GM19238 (cell line): ENCODE measurements at regions not wholly inside any gene's neighbourhood (a gene's known extent, or its start where the extent isn't known, plus 50 kb on each side); places are given as distances from the start of the nearest gene placed in this dataset.
"Not testable (repeated sequence)": the region's sequence is repeated elsewhere in the genome, so short reads cannot be mapped to it uniquely, and the experiment has no call there.

Source experiments
- DNase-seq: peaks from one replicate; pipeline ENCODE4 v3.0.0; 2011; ENCODE audit warnings: low spot score; ENCODE audit not compliant: insufficient read length

DNA sequence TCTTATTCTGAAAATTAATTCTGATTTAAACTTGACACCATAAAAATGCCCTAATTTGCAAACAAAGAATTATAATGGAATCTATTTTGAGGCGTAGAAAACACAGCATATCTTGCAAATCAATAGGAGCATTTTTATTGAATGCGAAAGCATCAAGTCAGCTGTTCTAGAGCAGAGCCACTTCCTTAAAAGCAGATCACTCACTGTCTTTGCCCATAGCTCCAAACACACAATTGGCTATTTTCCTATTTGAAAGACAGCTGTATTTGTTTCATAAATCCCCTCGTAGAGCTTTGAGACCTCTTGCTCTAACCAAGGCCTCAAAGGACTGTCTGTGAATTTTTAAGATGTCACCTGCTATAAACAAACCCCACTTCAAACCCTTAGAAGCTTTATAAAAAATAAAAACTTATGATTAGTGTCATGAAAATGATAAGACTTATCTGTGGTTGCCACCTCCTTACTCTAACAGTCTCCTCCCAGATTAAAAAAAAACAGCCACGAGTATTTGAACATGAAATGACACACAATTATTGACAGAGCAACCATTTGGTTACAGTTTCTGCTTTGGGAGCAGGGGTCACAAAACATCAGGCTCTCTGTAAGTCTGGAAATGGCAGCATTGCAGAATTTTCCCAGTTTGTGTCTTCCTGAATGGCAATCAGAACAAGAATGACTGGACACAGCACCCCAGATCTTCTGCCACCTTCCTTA is 75.6 kb upstream of the RASEF start:
- DNase-seq, result no peak

DNA sequence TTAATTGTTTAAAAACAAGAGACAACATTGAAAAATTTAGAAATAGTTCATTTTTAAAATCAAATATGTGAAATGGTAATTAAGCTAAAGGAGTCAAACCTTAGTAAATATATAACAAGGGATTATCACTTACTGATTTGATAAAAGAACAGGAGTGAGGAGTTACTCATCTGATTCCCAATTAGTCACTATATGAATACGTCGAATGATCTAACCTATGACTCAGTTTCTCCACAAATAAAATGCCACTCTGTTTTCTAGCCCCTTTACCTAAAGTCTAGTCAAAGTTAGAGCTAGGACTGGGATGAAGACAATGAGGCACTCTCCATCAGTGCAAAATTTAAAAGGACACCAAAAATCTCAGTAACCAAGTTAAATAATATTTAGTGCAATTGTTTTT is 70.4 kb upstream of the RASEF start:
- no peak for DNase-seq

DNA sequence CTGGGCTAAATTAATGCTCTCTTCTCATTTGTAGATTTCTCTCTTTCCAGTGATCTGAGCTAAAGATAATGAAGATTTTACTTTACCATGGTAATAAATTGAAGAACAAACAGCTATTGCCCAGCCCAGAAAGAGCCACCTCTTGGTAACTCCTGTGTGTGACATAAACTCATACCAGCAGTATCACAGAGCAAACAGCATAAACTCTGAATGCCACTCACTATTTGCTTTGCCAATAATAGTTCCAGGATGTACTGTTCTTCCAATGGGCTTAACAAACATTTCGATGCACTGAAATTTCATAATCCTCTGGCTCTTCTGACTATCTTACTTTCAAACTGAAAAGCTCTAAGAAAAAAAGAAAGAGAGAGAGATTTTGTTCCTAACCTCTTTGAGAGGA is 69.8 kb upstream of the RASEF start:
- DNase-seq, result no peak

DNA sequence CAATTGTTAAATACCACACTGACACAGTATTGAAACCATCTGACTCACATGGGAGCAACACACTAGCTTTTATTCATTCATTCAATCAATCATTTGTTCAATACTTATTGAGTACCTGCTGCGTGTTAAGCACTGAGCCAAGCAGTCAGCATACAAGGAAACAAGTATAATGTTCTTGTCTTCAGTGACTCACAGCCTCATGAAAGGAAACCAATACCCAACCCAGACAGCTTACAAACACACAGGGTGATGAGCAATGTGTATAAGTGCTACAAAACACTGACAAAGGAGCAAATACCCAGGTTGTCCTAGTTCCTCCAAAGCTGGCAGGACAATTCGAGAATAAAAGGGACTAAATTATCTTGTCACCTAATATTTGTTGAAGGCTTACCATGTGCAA is 67.6 kb upstream of the RASEF start:
- no peak for DNase-seq

DNA sequence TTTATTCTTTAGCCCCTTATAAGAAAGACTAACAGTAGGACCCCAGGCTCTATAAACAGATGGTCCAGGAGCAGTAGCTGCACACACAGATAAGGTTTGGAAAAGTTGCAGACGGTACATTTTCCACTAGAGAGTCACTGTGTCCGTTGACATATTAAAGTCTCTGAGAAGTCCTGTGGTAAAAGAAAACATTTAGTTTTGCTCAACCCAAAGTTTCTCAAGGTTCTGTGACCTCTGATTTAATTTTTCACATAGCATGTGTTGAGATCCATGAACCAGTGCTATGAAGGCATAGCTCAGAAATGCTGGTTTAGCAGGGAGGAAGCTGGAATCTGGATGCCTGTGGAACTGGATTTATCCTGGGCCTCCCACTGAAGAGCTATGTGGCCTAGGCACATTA is 62.7 kb upstream of the RASEF start:
- no peak for DNase-seq

DNA sequence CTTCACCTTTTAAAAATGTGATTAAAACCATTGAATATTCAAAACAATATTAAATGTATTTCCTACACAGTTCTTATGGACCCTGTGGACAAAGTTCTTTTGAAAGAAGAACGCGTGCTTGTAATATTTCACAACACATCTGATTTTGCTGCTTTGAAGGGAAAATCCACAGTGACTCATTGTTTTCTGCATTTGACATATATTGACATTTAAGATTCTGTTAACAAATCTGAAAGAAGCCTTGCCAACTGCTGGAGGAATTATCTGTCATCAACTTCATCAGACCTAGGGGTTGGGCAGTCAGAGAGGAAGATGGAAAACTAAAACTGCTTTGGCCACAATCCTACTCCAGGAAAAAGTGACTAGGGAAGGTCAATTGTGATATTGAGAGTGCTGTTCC is 56.9 kb upstream of the RASEF start:
- DNase-seq, result no peak

DNA sequence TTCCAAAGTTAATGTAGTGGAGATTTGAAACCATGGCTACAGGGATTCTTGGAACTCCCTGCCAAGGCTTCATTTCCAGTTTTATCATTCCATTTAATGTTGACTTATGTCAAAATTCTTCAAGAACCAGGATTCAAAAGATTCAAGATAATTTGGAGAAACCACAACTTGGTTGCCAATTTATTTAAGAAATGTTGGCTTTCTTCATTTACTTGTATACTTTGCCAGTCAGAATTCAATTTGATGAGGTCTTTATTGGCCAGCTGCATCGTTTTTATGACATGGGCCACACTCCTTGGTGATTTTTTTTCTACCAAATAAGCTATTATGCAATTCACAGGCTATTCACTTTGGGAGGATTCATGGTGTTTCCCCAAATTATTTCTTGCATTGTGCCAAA is 53.1 kb upstream of the RASEF start:
- no peak for DNase-seq

DNA sequence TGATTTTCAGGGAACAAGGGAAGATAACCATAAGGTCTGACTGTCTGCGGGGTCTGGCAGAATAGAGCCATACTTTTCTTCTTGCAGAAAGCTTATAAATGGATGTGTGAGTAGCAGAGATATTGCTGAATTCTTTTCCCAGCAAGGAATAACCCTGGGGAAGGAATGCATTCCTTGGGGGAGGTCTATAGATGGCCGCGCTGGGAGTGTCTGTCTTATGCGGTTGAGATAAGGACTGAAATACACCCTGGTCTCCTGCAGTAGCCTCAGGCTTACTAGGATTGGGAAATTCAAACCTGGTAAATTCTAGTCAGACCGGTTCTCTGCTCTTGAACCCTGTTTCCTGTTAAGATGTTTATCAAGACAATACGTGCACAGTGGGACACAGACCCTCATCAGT is 50.5 kb upstream of the RASEF start:
- DNase-seq, result not testable (repeated sequence)
